ENCODE measurements at regions not wholly inside any gene's neighbourhood (a gene's known extent, or its start where the extent isn't known, plus 50 kb on each side); places are given as distances from the start of the nearest gene placed in this dataset.
A peak's percentile ranks its signal among the peaks of the same experiment; 100 is the strongest.

GRCh38 chr13:53143757-53144339 lies 115.2 kb downstream of the OLFM4 start:
- DNase-seq (ENCODE audit: low read depth, low spot score), result no peak

GRCh38 chr13:53144826-53145225 lies 116.2 kb downstream of the OLFM4 start:
- DNase-seq (ENCODE audit: low read depth, low spot score), result no peak

DNA sequence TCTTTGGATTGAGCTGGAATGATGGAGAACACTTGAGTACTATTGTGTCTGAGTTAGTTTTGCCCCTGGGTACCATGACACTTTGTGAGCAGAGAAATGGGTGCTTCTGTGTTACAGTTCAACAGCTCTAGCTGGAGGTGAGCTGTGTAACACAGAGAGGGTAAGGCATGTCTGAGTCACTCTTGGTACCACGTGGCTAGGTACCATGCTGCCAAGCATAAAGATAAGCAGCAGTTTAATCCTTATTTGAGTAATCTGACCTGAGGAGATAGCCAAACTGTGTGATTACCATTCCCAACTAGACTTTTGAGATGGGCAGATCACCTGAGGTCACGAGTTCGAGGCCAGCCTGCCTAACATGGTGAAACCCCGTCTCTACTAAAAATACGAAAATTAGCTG lies 122.0 kb downstream of the OLFM4 start:
- DNase-seq (ENCODE audit: low read depth, low spot score), result no peak

DNA sequence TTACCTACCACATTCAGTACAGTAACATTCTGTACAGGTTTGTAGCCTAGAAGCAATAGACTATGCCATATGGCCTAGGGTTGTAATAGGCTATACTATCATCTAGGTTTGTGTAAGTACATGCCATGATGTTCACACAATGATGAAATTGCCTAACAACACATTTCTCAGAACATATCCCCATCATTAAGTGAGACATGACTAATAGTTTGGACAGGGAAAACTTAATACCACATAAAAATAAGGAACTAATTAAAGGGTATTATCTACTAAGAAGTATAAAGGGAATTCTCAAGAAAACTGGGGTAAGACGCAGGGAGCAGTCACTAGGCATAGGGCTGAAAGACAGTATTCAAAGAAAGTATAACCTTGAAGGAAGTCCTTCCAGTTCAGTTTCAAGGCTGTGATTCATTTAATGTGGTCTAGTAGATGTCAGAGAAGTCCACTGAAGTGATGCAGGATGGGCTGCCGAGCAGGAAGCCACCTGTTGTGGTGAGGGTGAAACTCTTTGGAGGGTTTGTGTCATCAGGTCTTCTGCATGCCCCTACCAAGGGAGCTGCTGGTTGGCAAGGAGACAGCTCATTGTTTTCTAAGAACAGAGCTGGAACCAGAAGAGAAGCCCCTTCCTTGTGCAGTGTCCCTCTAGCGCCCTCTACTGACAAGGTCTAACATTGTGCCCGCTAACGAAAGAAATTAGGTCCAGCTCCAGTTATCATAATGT lies 122.9 kb downstream of the OLFM4 start:
- peak; percentile 80 for DNase-seq (ENCODE audit: low read depth, low spot score)

DNA sequence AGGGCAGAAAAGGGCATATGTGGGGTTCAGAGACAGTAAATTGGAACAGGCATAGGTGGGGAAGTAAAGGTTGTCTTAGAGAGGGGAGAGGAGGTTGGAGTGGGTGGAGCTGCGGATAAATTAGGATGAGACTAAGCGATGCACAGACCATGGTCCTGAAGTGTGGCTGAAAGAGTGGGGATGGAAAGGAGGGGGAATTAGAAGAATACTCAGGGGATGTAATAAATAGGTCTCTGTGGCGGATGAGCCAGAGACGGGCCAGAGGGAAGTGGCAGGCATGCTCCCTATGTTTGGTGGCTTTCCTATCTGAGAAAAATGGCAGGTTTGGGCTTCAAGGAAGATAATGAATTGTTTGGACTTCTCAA lies 123.4 kb downstream of the OLFM4 start:
- DNase-seq (ENCODE audit: low read depth, low spot score), result no peak

- DNase-seq (ENCODE audit: low read depth, low spot score), result no peak
Observed at GRCh38 chr13:53158201-53158600, 129.6 kb downstream of the OLFM4 start.

GRCh38 chr13:53159431-53159830 lies 130.8 kb downstream of the OLFM4 start:
- DNase-seq (ENCODE audit: low read depth, low spot score), result peak; percentile 37

DNA sequence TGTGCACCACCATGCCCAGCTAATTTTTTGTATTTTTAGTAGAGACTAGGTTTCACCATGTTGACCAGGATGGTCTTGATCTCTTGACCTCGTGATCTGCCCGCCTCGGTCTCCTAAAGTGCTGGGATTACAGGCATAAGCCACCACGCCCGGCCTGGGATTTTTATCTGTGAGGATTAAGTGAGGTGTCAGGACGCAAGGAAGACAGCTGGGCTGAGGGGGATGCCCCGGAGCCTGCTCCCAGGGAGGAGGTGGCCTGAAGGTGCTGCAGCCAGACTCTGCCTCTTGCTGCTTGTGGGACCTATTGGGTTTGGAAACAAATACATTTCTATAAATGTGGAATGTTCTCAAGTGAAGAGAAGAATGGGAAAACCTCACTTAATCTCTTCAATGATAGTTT lies 131.6 kb downstream of the OLFM4 start:
- peak; percentile 43 for DNase-seq (ENCODE audit: low read depth, low spot score)

- no peak for DNase-seq (ENCODE audit: low read depth, low spot score)
Observed at GRCh38 chr13:53161251-53161650, 132.6 kb downstream of the OLFM4 start.

- DNase-seq (ENCODE audit: low read depth, low spot score), result peak; percentile 6
Observed at GRCh38 chr13:53165261-53165660, 136.6 kb downstream of the OLFM4 start.

DNA sequence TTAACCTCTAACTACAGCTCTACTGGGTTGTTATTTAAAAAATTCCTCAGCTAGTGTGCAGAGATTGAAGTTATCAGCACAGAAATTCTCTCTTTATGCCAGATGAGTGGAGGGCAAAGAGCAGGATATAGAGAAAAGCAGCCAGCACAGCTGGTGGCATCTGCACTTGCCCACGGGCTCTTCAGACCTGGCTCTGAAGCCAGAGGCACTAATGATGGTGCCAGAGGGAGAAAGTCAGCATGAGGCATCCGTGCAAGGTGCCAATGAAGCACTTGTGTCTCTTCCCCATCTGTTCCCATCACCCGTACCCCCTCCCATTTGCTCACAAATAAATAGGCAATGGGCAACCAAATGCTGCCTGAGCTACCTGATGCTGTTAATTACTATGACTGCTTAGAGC lies 138.9 kb downstream of the OLFM4 start:
- no peak for DNase-seq (ENCODE audit: low read depth, low spot score)

- no peak for DNase-seq (ENCODE audit: low read depth, low spot score)
Observed at GRCh38 chr13:53170910-53171309, 142.3 kb downstream of the OLFM4 start.

- no peak for DNase-seq (ENCODE audit: low read depth, low spot score)
Observed at GRCh38 chr13:53174545-53174944, 145.9 kb downstream of the OLFM4 start.

DNA sequence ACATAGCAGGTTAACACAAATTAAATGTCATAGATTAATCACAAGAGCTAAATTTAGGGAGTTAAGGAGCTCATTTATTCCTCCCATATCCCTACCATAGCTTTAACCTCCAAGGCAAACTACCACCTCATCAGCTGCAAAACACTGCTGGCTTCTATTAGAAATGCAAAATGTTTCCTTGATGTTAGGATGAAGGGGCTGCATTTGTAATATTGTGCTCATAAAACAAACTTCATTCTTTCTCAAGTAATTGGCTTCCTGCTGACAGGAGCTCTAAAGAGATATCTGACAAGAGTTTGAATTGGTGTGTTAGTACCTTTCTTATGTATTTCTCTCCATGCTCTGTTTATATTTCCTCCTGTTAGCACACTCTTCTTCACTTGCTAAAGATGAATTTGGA lies 152.1 kb downstream of the OLFM4 start:
- no peak for DNase-seq (ENCODE audit: low read depth, low spot score)

- no peak for DNase-seq (ENCODE audit: low read depth, low spot score)
Observed at GRCh38 chr13:53182724-53183123, 154.1 kb downstream of the OLFM4 start.

GRCh38 chr13:53188120-53188519 lies 159.5 kb downstream of the OLFM4 start:
- DNase-seq (ENCODE audit: low read depth, low spot score), result no peak

- DNase-seq (ENCODE audit: low read depth, low spot score), result no peak
Observed at GRCh38 chr13:53189162-53189561, 160.5 kb downstream of the OLFM4 start.

DNA sequence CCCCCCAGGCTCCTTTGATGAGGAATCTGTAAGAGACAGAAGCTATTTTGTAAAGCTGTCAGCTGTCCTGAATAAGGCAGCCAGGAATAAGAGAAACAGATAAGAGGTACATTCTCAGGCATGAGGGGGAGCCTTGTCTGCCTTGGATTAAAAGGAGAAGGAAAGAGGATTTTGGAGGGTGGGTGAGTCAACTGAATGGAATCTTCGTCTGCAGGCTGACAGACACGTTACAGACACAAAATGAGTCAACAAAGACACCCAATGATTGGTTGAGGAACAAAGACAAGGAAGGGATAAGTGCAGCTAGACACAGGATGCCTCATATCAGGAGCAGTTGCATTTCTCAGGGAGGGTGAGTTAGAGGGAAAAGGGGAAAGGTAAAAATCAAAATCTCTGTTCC lies 162.5 kb downstream of the OLFM4 start:
- peak; percentile 97 for DNase-seq (ENCODE audit: low read depth, low spot score)

DNA sequence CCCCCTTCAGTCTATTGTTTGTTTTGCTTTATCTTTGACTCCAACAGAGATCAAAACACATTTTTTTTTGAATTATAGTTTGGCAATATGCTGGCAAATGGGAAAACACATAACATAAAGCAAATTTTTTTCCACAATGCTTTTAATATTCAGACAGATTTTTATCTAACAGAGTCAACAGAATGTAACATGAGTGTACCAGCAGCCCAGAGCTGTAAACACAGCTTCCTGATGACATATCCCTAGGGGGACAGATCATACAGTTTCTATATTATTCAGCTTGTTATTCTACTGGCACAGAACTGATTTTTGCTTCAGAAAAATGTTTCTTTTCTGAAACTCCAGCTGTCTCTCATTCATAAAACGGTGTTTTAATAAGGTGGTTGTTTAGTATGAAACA lies 168.8 kb downstream of the OLFM4 start:
- no peak for DNase-seq (ENCODE audit: low read depth, low spot score)

DNA sequence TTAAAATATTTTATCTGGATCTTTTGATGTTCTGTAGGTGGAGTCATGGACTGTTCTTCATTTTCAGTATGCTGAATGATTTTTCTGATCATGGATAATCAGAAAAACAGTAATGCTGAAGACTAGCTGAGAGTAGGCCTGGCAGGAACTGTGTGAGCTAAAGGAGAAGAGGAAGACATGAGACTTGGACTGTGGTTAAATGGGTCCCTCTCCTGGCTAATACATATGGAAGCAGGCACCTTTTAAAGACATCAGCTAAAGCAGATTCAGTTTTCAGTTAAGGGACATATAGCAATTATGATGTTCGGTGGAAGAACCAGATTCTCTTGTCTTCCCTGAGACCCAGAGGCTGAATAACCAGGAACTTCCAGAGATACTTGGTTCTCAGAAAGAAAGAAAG lies 169.4 kb downstream of the OLFM4 start:
- no peak for DNase-seq (ENCODE audit: low read depth, low spot score)

DNA sequence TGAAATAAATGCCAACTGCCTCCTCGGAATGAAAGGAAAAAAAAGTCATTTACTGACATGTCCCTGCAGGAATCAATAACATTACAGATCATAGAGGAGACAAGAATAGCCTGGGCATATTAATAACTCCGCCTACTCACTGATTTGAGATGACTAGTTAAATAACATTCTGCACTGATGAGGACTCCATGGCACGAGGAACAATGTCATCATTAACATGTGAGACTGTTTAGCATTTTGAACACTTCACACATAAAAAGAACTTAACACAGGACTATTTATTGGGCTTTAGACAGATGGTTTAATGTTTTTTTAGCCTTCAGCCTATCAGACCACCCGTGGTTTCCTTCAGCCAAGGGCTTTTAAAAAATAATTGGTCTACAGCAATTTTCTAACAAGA lies 170.1 kb downstream of the OLFM4 start:
- DNase-seq (ENCODE audit: low read depth, low spot score), result no peak

DNA sequence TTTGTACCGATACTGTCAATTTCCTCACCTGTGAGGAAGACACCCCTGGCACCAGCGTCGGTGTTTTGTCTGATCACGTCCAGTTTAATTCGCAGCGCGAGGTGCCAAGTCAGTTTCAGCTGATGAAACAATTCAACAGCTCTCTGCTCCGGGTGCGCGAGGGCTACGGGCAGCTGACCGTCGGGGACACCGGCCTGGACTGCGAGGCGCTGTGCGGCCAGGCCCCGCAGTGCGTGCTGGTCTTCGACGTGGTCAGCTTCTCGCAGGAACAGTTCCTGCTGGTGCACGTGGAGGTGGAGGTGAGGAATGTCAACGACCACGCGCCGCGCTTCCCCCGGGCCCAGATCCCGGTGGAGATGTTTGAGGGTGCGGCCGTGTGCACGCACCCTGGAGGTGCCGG lies 171.5 kb downstream of the OLFM4 start:
- no peak for DNase-seq (ENCODE audit: low read depth, low spot score)

DNA sequence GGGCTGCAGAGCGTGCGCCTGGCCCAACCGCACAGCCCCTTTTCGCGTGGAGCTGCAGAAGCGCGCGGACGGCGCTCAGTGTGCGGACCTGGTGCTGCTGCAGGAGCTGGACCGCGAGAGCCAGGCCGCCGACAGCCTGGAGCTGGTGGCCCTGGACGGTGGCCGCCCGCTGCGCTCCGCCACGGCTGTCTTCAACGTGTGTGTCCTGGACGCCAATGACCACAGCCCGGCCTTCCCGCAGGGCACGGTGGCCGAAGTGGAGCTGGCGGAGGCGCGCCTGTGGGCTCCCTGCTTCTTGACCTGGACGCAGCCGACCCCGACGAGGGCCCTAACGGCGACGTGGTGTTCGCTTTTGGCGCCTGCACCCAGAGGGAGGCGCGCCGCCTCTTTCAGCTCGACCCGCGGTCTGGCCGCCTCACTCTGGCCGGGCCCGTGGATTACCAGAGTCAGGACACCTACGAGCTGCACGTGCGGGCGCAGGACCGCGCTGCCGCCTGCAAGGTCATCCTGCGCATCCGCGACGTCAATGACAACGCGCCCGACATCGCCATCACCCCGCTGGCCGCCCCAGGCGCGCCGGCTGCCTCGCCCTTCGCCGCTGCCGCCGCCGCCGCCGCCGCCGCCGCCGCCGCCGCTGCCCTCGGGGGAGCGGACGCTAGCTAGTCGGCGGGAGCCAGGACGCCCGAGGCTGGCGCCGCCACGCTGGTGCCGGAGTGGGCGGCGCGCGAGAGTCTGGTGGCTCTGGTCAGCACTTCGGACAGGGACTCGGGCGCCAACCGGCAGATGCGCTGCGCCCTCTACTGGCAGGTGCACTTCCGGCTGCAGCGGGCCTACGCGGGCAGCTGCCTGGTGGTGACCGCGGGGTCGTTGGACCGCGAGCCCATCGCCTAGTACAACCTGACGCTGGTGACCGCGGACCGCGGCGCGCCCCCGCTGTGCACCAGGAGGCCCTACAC lies 172.2 kb downstream of the OLFM4 start:
- peak; percentile 94 for DNase-seq (ENCODE audit: low read depth, low spot score)

Data from ELF-1 (cell line).